ENCODE measurements at regions not wholly inside any gene's neighbourhood (a gene's known extent, or its start where the extent isn't known, plus 50 kb on each side); places are given as distances from the start of the nearest gene placed in this dataset.

- TF ChIP-seq CTCF (IDR thresholded peaks at IDR 0.05; ENCODE audit: insufficient read depth, low read length) (peak; percentile 33), POLR2AphosphoS5 (IDR thresholded peaks at IDR 0.05; ENCODE audit: low read depth) (no peak), SPI1 (IDR thresholded peaks at IDR 0.05; ENCODE audit: borderline replicate concordance, low read depth) (no peak), REST (IDR thresholded peaks at IDR 0.05; ENCODE audit: insufficient replicate concordance, low read depth) (no peak), GABPA (IDR thresholded peaks at IDR 0.05; ENCODE audit: low read depth) (no peak)
Measured at GRCh38 chr3:13229273-13229949, 156.2 kb upstream of the IQSEC1 start.

All from HL-60 (cell line).